ENCODE measurements at regions not wholly inside any gene's neighbourhood (a gene's known extent, or its start where the extent isn't known, plus 50 kb on each side); places are given as distances from the start of the nearest gene placed in this dataset.

DNA sequence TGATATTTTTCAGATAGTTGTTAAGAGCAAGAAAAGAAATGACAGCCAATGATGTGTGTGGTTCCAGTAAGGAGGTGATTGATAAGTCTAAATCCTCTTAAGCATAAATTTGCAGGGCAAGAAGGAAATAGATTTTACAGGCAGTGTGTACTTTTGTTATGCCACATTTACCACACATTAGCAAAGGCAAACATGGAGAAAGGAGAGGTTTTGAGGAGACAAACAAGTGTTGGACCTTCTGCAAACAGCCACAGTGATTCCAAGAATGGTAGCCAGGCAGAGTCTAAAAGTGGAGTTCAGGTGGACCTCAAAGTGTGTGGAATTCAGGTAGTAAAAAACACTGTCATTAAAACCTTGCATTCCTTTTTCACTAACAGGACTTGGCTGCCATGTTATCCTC is 295.9 kb upstream of the ITGA1 start:
- Histone ChIP-seq H2AFZ (ENCODE audit: low read length) (no peak overlapping the region), H3K4me3 (ENCODE audit: low read length) (no peak overlapping the region), H4K20me1 (ENCODE audit: low read length) (no peaks in the 10 kb centered on the region), H3K4me1 (ENCODE audit: insufficient read depth, low read length) (no peaks in the 10 kb centered on the region), H3K4me2 (ENCODE audit: low read length) (no peak overlapping the region), H3K27me3 (ENCODE audit: low read length) (0 out of 2 replicates have a peak, but pooled peaks cover 2% of the 10 kb centered on the region), H3K9me2 (replicated peaks; ENCODE audit: low read length) (no peaks in the 10 kb centered on the region), H3K27ac (ENCODE audit: low read length) (no peak overlapping the region), H3K9me3 (ENCODE audit: low read length) (no peaks in the 10 kb centered on the region), H3K9ac (ENCODE audit: low read length) (no peak overlapping the region), H3K79me2 (ENCODE audit: low read length) (no peaks in the 10 kb centered on the region), H3F3A (ENCODE audit: low read length, unreplicated experiment) (no peaks in the 10 kb centered on the region), H3K36me3 (ENCODE audit: low read depth, low read length) (no peaks in the 10 kb centered on the region)
- TF ChIP-seq EZH2phosphoT487 (IDR thresholded peaks at IDR 0.05; ENCODE audit: borderline replicate concordance, low read length) (no peak), EZH2 (IDR thresholded peaks at IDR 0.05; ENCODE audit: low read length, unreplicated experiment) (no peak), CTCF (conservative IDR thresholded peaks at IDR 0.05; ENCODE audit: low read depth, low read length) (no peak)
- DNase-seq (no peak), ATAC-seq (no peak)
- CTCF ChIA-PET, result no interaction called here
- POLR2A ChIA-PET (ENCODE audit: unreplicated experiment), result no interaction called here
- intact Hi-C loops (cut with micrococcal nuclease), result no loop called here
- no TSS peak for BruUV-seq (replicated peaks)

- Histone ChIP-seq H3K9ac (ENCODE audit: low read length) (no peak overlapping the region), H3K27ac (ENCODE audit: low read length) (no peak overlapping the region), H2AFZ (ENCODE audit: low read length) (no peak overlapping the region), H3K36me3 (ENCODE audit: low read depth, low read length) (no peaks in the 10 kb centered on the region), H3F3A (ENCODE audit: low read length, unreplicated experiment) (no peaks in the 10 kb centered on the region), H3K4me3 (ENCODE audit: low read length) (no peak overlapping the region), H3K4me2 (ENCODE audit: low read length) (no peak overlapping the region), H3K27me3 (ENCODE audit: low read length) (peaks cover 4% of the 10 kb centered on the region; the same call in 1 of the 2 replicates), H4K20me1 (ENCODE audit: low read length) (no peaks in the 10 kb centered on the region), H3K9me3 (ENCODE audit: low read length) (no peaks in the 10 kb centered on the region), H3K79me2 (ENCODE audit: low read length) (no peaks in the 10 kb centered on the region), H3K9me2 (replicated peaks; ENCODE audit: low read length) (no peaks in the 10 kb centered on the region), H3K4me1 (ENCODE audit: insufficient read depth, low read length) (no peaks in the 10 kb centered on the region)
- TF ChIP-seq EZH2 (IDR thresholded peaks at IDR 0.05; ENCODE audit: low read length, unreplicated experiment) (no peak), EZH2phosphoT487 (IDR thresholded peaks at IDR 0.05; ENCODE audit: borderline replicate concordance, low read length) (no peak), CTCF (conservative IDR thresholded peaks at IDR 0.05; ENCODE audit: low read depth, low read length) (no peak)
- POLR2A ChIA-PET (ENCODE audit: unreplicated experiment), result no interaction called here
- intact Hi-C loops (cut with micrococcal nuclease), result no loop called here
- CTCF ChIA-PET, result no interaction called here
- no TSS peak for BruUV-seq (replicated peaks)
- DNase-seq (no peak), ATAC-seq (no peak)
Measured at GRCh38 chr5:52497133-52497693, 290.5 kb upstream of the ITGA1 start.

GRCh38 chr5:52498607-52499006 is 289.1 kb upstream of the ITGA1 start:
- Histone ChIP-seq H2AFZ (ENCODE audit: low read length) (no peak overlapping the region), H3K27me3 (ENCODE audit: low read length) (peaks cover 12% of the 10 kb centered on the region; the same call in 1 of the 2 replicates), H4K20me1 (ENCODE audit: low read length) (no peaks in the 10 kb centered on the region), H3K4me1 (ENCODE audit: insufficient read depth, low read length) (no peaks in the 10 kb centered on the region), H3F3A (ENCODE audit: low read length, unreplicated experiment) (no peaks in the 10 kb centered on the region), H3K4me3 (ENCODE audit: low read length) (no peak overlapping the region), H3K9me3 (ENCODE audit: low read length) (no peaks in the 10 kb centered on the region), H3K9me2 (replicated peaks; ENCODE audit: low read length) (no peaks in the 10 kb centered on the region), H3K27ac (ENCODE audit: low read length) (no peak overlapping the region), H3K36me3 (ENCODE audit: low read depth, low read length) (no peaks in the 10 kb centered on the region), H3K4me2 (ENCODE audit: low read length) (no peak overlapping the region), H3K79me2 (ENCODE audit: low read length) (no peaks in the 10 kb centered on the region), H3K9ac (ENCODE audit: low read length) (no peak overlapping the region)
- ChIA-PET CTCF (no interaction called here), POLR2A (ENCODE audit: unreplicated experiment) (no interaction called here)
- intact Hi-C loops (cut with micrococcal nuclease), result no loop called here
- no TSS peak for BruUV-seq (replicated peaks)
- ATAC-seq, result no peak
- DNase-seq, result no peak
- TF ChIP-seq CTCF (conservative IDR thresholded peaks at IDR 0.05; ENCODE audit: low read depth, low read length) (no peak), EZH2phosphoT487 (IDR thresholded peaks at IDR 0.05; ENCODE audit: borderline replicate concordance, low read length) (no peak), EZH2 (IDR thresholded peaks at IDR 0.05; ENCODE audit: low read length, unreplicated experiment) (no peak)

All from PC-3 (cell line).